ENCODE measurements at regions not wholly inside any gene's neighbourhood (a gene's known extent, or its start where the extent isn't known, plus 50 kb on each side); places are given as distances from the start of the nearest gene placed in this dataset.

DNA sequence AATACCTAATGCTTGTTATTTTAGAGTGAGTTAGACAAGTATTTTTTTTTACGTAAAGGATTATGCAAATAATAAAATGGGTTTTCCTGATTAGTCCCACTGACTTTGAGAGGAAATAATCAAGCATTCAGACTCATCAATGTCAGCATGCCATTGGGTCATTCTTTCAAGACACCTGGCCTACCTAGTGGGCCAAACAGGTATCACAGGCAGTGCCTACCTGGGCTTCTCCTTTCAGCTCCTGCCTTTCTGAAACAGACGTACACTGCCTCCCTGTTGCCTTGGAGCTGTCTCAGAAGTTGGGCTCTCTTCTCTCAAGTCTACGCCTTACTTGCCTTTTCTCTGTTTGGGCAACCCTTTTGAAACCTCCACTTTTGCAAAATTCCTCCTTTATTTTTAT is 545.6 kb downstream of the SNAPC1 start:
- DNase-seq = no peak

DNA sequence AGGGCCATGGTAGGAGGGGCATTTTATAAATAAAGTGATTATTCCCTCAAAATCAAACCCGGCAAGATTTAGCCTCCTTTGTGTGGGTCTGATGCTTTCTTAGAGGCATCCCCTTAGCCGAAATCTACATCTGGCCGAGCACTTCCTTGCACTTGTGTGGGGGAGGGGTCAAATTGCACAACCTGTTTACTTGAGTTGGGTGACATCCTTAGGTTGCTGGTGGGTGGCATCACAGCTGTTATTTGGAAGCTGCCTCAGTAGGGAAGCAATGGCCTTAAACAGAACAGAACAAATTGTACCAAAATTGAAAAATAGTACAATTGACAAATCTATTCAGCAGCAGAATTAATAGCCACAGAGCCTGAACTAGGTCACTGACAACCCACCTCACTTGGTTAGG is 546.1 kb downstream of the SNAPC1 start:
- DNase-seq = no peak

DNA sequence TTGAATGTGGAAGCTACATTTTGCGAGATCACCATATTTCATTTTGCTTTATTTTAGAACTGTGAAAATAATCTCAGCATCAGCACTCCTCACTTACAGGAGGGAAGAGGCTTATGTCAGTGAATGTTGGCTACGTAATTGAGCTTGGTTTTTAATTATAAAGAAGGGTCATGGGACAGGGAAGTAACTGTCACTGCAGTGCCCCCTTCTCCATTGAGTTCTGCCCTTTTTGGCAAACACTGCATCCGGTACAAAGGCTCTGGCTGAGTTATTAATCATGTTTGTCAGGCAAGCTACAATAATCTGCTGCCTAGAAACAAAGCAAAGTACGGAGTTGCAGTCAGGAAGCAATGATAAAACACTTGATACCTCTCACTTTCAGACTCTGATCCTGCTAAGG is 546.7 kb downstream of the SNAPC1 start:
- no peak for DNase-seq

DNA sequence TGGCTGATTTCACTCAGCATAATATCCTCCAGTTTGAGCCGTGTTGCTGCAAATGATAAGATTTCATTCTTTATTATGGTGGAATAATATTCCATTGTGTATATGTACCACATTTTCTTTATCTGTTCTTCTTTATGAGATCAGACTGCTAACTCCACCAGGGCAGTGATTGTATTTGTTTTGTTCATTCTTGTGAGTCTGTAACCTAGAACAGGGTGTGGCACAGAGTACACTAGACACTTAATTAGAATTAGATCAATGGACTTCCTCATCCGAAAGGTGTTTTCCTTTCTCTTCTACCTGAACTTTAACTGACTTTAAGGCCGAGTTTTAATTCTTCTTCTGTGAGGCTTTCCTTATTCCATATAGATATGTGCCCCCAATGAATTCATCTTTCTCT is 551.0 kb downstream of the SNAPC1 start:
- no peak for DNase-seq

DNA sequence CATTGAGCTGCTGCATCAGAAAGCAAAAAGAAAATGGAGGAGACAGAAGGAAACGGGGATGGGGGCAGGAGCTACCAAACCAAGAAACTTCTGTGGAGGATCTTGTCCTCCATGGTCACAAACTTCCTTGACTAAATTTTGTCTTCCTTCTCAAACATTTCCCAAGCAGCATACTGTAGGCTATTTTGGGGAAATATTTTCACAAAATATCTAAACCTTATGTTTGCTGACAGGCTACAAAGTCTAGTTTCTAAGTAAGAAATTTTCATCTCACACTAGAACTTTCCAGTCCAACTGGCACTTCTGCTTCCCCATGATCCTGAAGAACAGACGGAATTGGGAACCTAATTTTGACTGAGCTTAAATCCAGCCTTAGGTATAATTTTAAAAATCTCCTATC is 552.0 kb downstream of the SNAPC1 start:
- DNase-seq = no peak

DNA sequence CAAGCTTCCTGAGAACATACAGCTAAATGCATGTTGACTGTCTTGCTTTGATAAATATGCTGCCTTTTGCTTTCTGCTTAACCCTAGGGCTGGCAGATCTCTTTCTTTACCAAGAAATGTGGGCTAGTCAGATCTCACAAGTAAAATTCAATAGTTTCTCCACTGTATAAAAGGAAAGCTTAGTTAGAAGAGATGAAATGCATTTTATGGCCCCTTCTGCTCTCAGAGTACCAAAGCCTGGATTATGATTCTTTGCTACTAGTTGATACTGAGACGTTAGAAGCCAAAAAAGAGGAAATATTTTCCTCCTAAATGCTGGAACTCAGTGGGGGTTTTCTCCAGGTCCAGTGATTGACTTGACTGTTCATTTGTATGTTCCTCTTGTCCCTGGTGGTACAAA is 552.7 kb downstream of the SNAPC1 start:
- DNase-seq = no peak

DNA sequence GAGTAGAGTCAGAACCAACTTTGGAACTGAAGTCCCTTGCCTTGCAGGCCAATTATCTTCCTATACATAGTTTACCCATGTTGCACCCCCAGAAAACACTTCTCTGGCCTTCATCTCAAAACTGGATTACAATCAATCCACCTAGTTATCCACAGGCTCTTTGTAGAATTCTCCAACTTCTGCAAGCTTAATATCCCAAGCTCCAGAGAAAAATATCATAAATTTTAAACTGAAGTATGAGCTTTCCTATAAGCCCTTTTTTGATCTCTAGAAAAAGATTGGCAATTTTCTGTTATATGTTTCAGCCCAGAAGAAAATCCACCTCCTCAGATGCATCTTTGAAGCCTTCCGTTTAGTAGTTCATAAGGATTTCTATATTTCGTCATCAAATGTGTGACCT is 553.4 kb downstream of the SNAPC1 start:
- no peak for DNase-seq

DNA sequence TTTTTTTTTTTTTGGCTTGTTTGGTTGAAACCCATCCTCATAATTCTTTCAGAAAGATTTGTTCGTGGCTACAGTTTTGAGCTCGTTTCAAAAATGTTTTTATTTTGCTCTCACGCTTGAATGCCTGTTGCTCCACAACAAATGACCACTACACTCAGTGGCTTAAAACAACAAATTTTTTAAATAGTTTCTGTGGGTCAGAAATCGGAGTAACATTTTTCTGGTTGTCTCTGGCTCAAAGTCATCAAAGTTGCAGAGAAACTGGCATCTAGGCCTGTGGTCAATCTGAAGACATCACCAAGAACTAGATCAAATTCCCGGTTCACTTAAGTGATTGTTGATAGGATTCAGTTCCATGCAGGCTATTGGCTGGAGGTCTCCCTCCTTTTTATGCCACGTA is 560.0 kb downstream of the SNAPC1 start:
- DNase-seq = no peak

DNA sequence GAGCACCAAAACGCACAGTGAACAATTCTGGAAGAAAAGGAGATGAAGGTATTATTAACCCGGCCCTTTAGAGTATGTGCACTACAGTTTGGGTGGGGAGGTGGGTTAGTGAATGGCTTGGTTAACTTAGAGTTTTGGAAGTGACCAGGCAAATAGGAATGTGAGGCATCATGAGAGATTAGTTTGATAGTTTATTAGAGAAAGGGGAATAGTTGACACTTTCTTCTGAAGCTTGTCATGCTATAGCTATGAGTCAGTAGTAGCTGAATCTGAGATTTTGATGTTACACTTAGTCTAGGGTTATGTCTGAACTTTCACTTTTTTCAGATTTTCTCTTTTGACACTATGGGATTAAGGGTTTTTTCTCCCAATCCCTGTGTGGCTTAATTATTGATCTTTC is 567.2 kb downstream of the SNAPC1 start:
- DNase-seq = no peak

DNA sequence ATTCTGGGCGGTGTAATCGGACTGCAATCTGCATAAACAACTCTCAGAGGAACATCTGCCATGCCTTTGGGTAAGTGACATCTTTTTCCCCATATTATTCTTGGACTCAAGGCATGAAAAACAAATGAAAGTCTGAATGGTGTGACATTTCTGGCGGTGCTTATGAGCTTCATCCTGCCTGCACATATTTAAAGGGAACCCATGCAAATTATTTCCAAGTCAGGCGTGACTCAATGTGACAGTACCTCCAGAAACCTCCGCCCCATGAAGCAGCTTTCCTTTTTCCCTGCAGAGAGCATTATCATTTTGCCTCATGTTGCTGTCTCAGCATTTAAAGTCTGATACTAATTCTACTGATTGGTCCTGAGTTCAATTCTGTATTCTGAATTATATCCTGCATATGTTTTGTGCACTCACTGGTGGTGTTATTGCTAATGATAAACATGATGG is 585.4 kb downstream of the SNAPC1 start:
- no peak for DNase-seq

DNA sequence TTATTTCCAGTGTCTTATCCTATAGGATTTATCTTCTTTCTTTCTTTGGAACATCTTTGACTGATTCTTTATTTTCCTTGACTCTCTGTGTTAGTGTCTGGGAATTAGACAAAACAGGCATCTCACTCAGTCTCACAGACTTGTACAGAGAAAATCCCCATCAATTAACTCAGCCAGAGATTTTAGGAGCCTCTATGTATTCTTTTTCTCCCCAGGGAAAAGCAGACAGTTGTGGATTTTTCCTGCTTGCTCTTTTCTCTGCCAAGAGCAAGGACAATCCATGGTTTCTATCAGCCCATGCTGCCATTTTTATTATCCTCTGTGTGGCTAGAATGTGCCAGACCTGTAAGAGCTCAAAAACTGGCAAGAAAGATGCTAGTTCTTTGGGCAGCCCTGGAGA is 595.1 kb downstream of the SNAPC1 start:
- no peak for DNase-seq

DNA sequence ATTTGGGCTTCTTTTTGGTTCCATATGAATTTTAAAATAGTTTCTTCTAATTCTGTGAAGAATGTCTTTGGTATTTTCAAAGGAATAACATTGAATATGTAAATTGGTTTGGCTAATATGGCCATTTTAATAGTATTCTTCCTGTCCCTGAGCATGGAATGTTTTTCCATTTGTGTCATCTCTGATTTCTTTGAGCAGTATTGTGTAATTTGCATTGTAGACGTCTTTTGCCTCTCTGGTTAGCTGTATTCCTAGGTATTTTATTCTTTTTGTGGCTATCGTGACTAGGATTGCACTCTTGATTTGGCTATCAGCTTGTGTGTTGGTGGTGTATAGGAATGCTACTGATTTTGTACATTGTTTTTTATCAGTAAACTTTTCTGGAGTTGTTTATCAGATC is 601.9 kb downstream of the SNAPC1 start:
- DNase-seq = no peak

DNA sequence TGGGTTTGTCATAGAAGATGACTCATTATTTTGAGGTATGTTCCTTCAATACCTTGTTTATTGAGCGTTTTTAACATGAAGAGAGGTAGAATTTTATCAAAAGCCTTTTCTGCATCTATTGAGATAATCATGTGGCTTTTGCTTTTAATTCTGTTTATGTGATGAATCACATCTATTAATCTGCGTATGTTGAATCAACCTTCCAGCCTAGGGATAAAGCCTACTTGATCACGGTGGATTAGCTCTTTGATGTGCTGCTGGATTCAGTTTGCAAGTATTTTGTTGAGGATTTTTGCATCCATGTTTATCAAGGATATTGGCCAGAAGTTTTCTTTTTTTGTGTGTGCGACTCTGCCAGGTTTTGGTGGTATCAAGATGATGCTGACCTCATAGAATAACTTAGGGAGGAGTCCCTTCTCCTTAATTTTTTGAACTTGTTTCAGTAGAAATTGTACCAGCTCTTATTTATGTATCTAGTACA is 602.6 kb downstream of the SNAPC1 start:
- no peak for DNase-seq

DNA sequence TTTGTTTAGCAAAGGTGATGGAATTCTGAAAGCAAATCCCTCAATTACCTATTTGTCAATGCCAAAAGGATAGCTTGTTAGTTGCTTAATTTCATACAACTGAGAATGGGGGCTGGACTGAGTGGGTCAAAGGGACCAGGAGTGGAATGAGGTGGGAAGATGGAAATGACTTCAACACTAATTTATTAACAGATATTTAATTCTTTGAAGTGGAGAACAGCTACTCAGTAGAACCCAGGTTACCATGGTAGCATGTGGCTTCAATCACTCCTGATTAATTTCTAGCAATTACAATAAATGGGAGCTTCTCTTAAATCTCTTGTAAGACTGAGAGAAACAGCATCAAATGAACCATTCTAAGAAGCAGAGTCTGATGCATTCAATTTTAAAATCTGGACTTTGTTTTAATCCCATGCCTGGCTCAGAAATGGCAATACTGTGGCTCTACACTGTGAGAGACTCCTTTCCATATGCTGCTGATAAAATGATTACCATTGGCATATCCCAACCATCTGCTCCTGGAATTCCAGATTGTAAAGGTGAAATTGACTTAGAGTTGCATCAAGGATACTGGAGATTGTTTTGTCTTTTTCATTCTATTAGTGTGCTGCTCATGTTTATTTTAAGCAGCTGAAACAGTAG is 607.8 kb downstream of the SNAPC1 start:
- DNase-seq = no peak

DNA sequence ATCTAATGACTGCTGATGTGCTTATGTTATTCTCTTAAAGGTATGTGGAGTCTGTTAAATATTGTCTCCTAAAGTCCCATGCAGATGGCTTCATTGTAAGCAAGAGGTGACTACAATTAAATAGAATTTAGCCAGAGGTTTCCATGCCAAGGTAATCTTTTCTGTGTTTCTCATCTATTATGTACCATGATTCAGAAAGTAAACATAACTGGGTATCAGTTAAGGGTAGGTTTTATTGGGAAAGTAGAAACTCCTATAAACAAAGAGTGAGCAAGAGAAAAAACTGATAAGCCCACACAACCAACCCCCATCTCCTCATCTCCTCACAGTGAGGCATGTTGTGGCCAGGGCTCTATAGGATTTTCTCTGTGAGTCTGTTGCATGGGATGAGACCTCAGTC is 611.7 kb downstream of the SNAPC1 start:
- DNase-seq = no peak

DNA sequence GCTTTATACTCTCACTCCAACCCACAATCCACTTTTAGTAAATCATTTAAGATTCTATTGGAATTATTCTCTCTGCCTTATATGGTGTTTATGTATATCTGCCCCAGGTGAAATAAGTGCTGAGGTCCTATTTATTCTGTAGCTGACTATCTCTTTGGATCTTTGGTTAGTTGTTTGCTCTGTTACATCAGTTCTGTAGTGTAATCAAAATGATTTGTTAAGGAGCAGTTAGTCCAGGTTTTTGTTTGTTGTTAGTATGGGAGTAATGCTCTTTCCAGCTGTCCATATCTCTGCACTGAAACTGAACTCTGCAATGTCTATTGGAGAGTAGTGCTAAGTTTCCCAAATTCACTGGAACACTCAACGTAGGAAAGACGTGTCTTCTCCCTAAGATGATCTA is 615.8 kb downstream of the SNAPC1 start:
- DNase-seq = no peak

DNA sequence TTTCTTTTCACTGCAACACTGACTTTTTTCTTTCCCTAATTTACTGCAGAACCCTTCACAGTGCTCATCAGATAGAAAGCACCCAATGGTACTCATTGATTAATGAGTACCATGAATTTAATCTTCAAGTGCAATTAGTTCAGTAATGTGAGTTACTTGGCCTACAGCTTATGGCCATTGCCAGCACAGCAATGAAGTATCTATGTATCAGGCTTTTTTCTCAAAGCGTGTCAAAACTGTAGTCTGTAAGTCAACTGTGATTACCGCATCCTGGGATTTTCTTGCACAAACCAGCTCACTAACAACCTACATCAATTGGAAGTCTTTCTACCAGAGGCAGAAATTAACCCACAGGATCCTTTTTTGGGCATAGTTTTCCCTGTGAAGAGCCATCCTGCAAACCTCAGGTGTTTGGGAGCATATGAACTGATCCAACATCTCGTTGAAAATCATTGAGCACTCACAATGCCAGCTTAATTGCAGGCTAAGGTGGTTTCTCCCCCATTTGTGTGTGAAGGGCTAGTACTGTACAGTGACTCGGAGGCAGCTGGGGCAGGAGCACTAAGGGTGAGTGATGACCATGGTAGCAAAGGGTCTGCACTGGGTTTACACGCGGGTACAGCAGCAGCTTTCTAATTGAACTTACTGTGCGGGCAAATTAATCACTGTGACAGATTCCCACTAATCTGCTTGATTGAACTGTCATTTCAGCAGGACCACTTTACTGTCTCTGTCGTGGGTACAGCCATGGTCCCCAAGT is 619.3 kb downstream of the SNAPC1 start:
- no peak for DNase-seq

DNA sequence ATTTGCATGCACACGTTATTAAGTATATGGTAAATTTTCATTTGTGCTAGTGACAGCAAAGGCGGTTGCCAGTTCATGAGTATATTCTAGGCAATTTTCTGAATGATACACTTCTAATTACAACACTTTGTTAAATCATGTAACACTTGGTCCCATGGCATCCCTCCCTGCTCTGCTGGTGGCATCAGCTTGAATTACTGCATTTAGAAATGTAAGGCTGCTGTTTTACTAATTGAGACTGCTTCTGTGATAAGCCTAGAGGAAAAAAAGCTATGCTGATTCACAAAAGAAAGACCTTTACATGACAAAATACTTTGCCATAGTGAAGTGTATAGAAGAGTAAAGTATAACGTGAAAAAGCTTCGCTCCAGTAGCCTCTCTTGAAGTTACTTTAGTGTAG is 636.1 kb downstream of the KCNH5 start:
- no peak for DNase-seq

DNA sequence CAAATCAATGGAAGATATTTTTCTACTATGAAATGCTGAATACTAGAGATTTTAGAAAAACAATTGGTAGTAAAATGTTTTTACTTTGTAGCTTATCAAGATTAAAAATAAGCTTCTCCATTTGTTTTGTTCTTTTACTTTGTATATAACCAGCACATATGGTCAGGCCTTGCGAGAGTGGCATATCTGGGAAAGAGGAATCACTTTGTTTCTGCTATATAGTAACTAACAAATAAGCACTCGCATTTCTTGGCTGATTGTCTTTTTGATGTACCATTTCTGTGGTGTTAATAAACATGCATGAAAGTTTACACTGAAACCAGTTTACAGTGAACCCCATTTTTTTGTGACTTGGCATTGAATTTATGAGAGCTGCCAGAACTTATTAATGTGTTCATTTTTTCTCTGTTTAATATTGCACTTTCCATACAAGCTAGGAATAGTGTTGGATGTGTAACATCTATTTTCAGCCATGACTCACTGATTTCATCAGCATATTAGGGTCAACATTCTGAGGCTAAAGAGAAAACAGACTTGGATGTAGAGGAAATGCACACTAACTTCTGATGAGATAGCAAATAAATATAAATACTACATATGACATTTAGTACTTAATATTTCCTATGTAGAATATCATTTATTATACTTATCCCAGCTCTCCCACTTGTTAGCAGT is 635.5 kb downstream of the KCNH5 start:
- no peak for DNase-seq

DNA sequence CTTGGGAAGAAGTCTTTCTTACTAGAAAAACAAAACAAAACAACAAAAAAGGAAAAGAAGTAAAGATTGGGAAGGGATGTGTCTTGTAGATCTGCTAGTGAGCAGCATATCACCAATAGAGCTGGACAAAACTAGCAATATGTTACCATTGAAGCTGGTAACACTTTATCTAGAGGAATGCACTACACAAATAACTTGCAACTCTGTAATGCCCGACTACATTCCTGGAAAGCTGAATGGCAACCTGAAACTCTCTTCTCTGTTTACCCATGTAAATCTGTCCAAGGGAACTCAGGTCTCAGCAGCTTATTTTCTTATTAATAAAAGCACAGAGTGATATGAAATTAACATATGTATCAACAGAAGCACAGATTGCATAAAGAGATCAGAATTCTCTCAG is 624.4 kb downstream of the KCNH5 start:
- DNase-seq = no peak

DNA sequence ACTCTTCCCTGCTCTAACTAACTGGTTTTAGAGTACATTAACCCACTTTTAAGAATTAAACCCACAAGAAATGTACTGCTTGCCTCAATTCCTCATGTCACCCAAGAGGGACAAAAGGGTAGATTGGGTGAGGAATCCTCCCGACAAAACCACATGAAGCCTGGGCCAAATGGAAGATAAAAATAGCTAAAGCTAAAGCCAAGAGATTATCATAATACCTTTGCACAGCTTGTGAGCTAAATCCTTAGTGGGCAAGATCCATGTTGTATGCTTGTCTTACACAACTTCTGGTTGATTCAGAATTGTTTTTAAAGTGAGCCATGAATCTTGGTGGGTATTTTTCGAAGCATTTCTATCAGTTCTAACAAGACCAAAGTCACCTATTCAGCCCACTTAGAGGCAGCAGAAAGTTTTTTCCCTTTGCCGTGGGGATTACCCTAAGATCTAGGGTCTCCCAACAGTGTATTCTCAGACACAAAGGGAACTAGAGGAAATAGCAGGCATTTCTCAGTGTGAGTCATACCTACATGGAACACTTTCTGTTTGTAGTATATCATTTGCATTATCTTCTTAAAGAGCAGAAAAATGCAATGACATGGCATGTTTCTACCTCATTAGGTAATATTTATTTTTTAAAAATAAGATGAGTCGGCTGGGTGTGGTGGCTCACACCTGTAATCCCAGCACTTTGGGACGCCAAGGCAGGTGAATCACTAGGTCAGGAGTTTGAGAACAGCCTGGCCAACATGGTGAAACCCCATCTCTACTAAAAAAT is 616.6 kb downstream of the KCNH5 start:
- no peak for DNase-seq

DNA sequence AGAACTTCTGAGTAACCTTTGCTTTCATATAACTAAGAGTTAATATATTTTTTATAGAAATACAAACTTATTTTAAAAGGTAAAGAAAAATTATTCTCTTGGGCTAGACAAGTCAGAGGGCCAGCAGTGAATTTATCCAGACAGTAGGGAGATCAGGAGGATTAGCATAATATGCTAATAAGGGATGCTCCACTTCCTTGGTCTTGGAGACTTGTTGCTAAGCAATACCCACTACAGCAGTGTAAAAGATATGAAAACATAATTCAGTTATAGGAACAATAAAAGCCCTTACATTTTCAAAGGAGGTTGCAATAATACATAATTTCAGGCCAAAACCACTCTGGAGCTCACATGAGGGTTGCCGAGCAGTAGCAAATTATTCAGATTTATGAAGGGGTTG is 615.6 kb downstream of the KCNH5 start:
- DNase-seq = no peak

DNA sequence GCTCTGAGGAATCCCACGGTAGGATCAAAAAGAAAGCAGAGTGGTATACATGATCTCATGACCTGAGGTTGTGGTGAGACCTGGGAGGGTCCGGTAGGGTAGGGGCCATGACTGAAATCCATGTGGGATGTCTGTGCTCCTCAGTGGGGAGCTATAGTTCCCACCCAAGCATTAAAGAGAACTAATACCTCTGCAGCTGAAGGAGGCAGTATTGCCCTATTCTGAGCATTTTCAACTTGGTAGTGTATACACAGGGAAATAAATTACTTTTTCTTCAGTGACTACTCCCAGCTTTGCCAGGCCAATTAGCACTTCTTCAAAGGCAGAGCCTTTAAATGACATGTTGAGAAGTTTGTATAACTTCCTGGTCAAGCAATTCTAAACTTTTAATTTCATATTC is 613.8 kb downstream of the KCNH5 start:
- DNase-seq = no peak
